ENCODE measurements at regions not wholly inside any gene's neighbourhood (a gene's known extent, or its start where the extent isn't known, plus 50 kb on each side); places are given as distances from the start of the nearest gene placed in this dataset.

GRCh38 chr1:214208460-214208859, 72.5 kb upstream of the SMYD2 start:
- Histone ChIP-seq H3K9me3 (ENCODE audit: control insufficient read depth, low read depth, low read length) (no peaks in the 10 kb centered on the region), H2BK5ac (ENCODE audit: insufficient read length, low read length) (no peak overlapping the region), H3K4ac (ENCODE audit: low read depth, low read length) (no peak overlapping the region), H3K18ac (ENCODE audit: insufficient read length, low read depth, low read length) (no peak overlapping the region), H3K4me2 (ENCODE audit: insufficient read depth, insufficient read length, low read length) (no peak overlapping the region), H4K5ac (ENCODE audit: insufficient read length, low read depth, low read length) (no peak overlapping the region), H3K9ac (ENCODE audit: extremely low read depth, insufficient read length, low read length) (no peak overlapping the region), H3K4me1 (ENCODE audit: insufficient read depth, low read length) (0 out of 2 replicates have a peak, but pooled peaks cover 3% of the 10 kb centered on the region), H3K56ac (ENCODE audit: insufficient read length, low read depth, low read length) (no peak overlapping the region), H3K23ac (ENCODE audit: insufficient read length, low read depth, low read length) (no peak overlapping the region), H2AFZ (ENCODE audit: low read length) (no peak overlapping the region), H2BK12ac (ENCODE audit: insufficient read length, low read depth, low read length) (no peak overlapping the region), H3K27me3 (ENCODE audit: insufficient read depth, low read length) (no peaks in the 10 kb centered on the region), H4K8ac (replicated peaks; ENCODE audit: insufficient read length, low read depth, low read length) (no peak overlapping the region), H3K79me2 (ENCODE audit: insufficient read depth, low read length) (no peaks in the 10 kb centered on the region), H4K91ac (ENCODE audit: insufficient read length, low read depth, low read length) (no peak overlapping the region), H4K20me1 (ENCODE audit: control insufficient read depth, insufficient read depth, insufficient read length) (no peaks in the 10 kb centered on the region), H3K23me2 (ENCODE audit: insufficient read length, low read depth, low read length, poor library complexity, severe bottlenecking) (no peaks in the 10 kb centered on the region), H2AK5ac (ENCODE audit: insufficient read length, low read length) (no peak overlapping the region), H2BK15ac (ENCODE audit: low read depth, low read length) (no peak overlapping the region), H2BK120ac (ENCODE audit: low read depth, low read length, poor library complexity, severe bottlenecking) (no peak overlapping the region), H2BK20ac (ENCODE audit: low read depth, low read length, poor library complexity, severe bottlenecking) (no peak overlapping the region), H3K79me1 (ENCODE audit: insufficient read depth, low read depth, low read length, poor library complexity, severe bottlenecking) (no peaks in the 10 kb centered on the region), H3K27ac (ENCODE audit: insufficient read length, low read depth, low read length) (no peak overlapping the region), H3K14ac (ENCODE audit: insufficient read depth, low read length) (no peak overlapping the region), H3T11ph (ENCODE audit: low read length) (no peak overlapping the region)
- Mint-ChIP-seq H3K4me1 (peaks cover 17 to 22% of the 10 kb centered on the region in 2 experiments), H3K27ac (no peak overlapping the region; a peak in 1 of 7 replicates), H3K36me3 (ENCODE audit: insufficient read depth in 1 of 3, low read depth in 3 of 3) (no peaks in the 10 kb centered on the region), H3K4me3 (no peak overlapping the region), H3K27me3 (ENCODE audit: low read depth) (no peaks in the 10 kb centered on the region), H3K9me3 (no peaks in the 10 kb centered on the region)
- no peak for TF ChIP-seq CTCF (conservative IDR thresholded peaks at IDR 0.05)
- no CpG with 5 or more reads among the region's 14 CpGs for WGBS (ENCODE audit: extremely low coverage, insufficient read length, low lambda C conversion rate)
- no peak for DNase-seq

Data from H9 (cell line).